HepG2 (cell line): ENCODE measurements at regions not wholly inside any gene's neighbourhood (a gene's known extent, or its start where the extent isn't known, plus 50 kb on each side); places are given as distances from the start of the nearest gene placed in this dataset.

Source experiments
- ATAC-seq: fragments of 200-7000 bp; cut with Tn5 transposase; 3 replicates; pipeline ENCODE4 v1.9.1; 2020; ENCODE audit warnings: mild to moderate bottlenecking, moderate library complexity
- BruUV-seq: library from RNA; stranded (reverse); fragments of 400-500 nt; replicated peaks from 2 replicates; lab custom pipeline; 2021; lab: Mats Ljungman, UMichigan
- CTCF ChIA-PET: fragments of 300-600 bp; formaldehyde crosslinking; extraction: SDS; loops from one replicate; lab custom pipeline; 2021; ENCODE audit warnings: low total read pairs, inconsistent platforms, low intra/inter-chr PET ratio; lab: Yijun Ruan, JAX
- POLR2A ChIA-PET: fragments of 350-600 bp; sonication (Branson Sonifier 250); formaldehyde crosslinking; loops from one replicate; lab custom pipeline; 2020; ENCODE audit warnings: antibody characterized with exemption, inconsistent platforms; lab: Yijun Ruan, JAX
- DNase-seq: peaks from one replicate; pipeline ENCODE4 v3.0.0-alpha.2; 2015; ENCODE audit warnings: low spot score
- FAIRE-seq: peaks from 3 replicates; lab custom pipeline; 2011; peaks lifted over from hg19 to GRCh38; lab: Jason Lieb, UNC
- H2AFZ ChIP-seq: one replicate; pipeline ENCODE4 v1.6.1; 2011; ENCODE audit warnings: low read length, inconsistent platforms
- H3K27ac ChIP-seq: fragments of 300-600 bp; 3 replicates; pipeline ENCODE4 v1.8.0; 2011; ENCODE audit warnings: mixed run types, mild to moderate bottlenecking, mixed read lengths, low read length, inconsistent platforms; ENCODE audit not compliant: insufficient read depth; ENCODE audit errors: extremely low read length
- H3K27me3 ChIP-seq, 2 experiments: fragments of 200-600 bp in 1 of 2; 2 replicates in 1 of 2; 3 replicates in 1 of 2; pipeline versions ENCODE4 v1.6.0 to v1.8.0; 2011; ENCODE audit warnings: low read length in 2 of 2, mild to moderate bottlenecking in 2 of 2, moderate library complexity in 2 of 2, inconsistent platforms in 1 of 2; ENCODE audit not compliant: insufficient read depth in 2 of 2, control insufficient read depth in 1 of 2
- H3K36me3 ChIP-seq, 2 experiments: fragments of 200-600 bp in 1 of 2; replicated peaks in 1 of 2; 2 replicates in 1 of 2; 3 replicates in 1 of 2; pipeline versions ENCODE4 v1.5.1 to v1.8.0; 2011; ENCODE audit warnings: low read length in 2 of 2, inconsistent platforms in 1 of 2; ENCODE audit not compliant: insufficient read depth in 2 of 2, control insufficient read depth in 1 of 2
- H3K4me1 ChIP-seq: 2 replicates; pipeline ENCODE4 v1.5.1; 2012; ENCODE audit warnings: low read length, inconsistent platforms; ENCODE audit not compliant: insufficient read depth
- H3K4me2 ChIP-seq: 2 replicates; pipeline ENCODE4 v1.6.0; 2011; ENCODE audit warnings: low read depth, low read length, inconsistent platforms
- H3K4me3 ChIP-seq, 3 experiments: fragments of 200-600 bp in 1 of 3; sonication (generic), shearing (Covaris generic) in 1 of 3; replicated peaks in 1 of 3; 2 replicates each; pipeline ENCODE4 v1.5.1; 2011 to 2016; ENCODE audit warnings: low read length in 3 of 3, inconsistent platforms in 2 of 3, low read depth in 2 of 3, mild to moderate bottlenecking in 2 of 3, control low read depth in 1 of 3, mixed read lengths in 1 of 3; ENCODE audit not compliant: insufficient read depth in 1 of 3
- H3K79me2 ChIP-seq: one replicate; pipeline ENCODE4 v1.6.1; 2011; ENCODE audit warnings: low read length, inconsistent platforms; ENCODE audit not compliant: insufficient read depth
- H3K9ac ChIP-seq: 2 replicates; pipeline ENCODE4 v1.6.0; 2011; ENCODE audit warnings: mild to moderate bottlenecking, low read depth, low read length, inconsistent platforms; ENCODE audit not compliant: insufficient read depth
- H3K9me3 ChIP-seq: 2 replicates; pipeline ENCODE4 v1.5.1; 2012; ENCODE audit warnings: mild to moderate bottlenecking, low read length
- H4K20me1 ChIP-seq: 2 replicates; pipeline ENCODE4 v1.6.0; 2011; ENCODE audit warnings: inconsistent platforms, mild to moderate bottlenecking, low read length, moderate library complexity; ENCODE audit not compliant: insufficient read depth
- BCL6 ChIP-seq: IDR thresholded peaks from 2 replicates; pipeline ENCODE4 v1.6.1; 2016; ENCODE audit warnings: missing genetic modification reagents, missing compliant biosample characterization
- CREB3 ChIP-seq: sonication (generic); formaldehyde crosslinking; IDR thresholded peaks from 2 replicates; pipeline ENCODE4 v1.5.0; 2020; ENCODE audit warnings: missing genetic modification reagents
- ELF3 ChIP-seq: IDR thresholded peaks from 2 replicates; pipeline ENCODE4 v1.6.1; 2016; ENCODE audit warnings: missing genetic modification reagents, missing compliant biosample characterization
- NAIF1 ChIP-seq: sonication (generic); formaldehyde crosslinking; IDR thresholded peaks from 2 replicates; pipeline ENCODE4 v1.5.0; 2020; ENCODE audit warnings: mild to moderate bottlenecking, missing genetic modification reagents, borderline replicate concordance
- NR2F2 ChIP-seq: IDR thresholded peaks from 2 replicates; pipeline ENCODE4 v1.6.1; 2012; ENCODE audit warnings: low read depth, inconsistent platforms, borderline replicate concordance
- PRPF4 ChIP-seq: fragments of 200-400 bp; formaldehyde crosslinking; IDR thresholded peaks from 2 replicates; pipeline ENCODE4 v1.6.1; 2016; ENCODE audit warnings: low read length, low read depth; ENCODE audit not compliant: poor library complexity, severe bottlenecking
- RARG ChIP-seq: sonication (generic); formaldehyde crosslinking; IDR thresholded peaks from 2 replicates; pipeline ENCODE4 v1.4.0; 2020; ENCODE audit warnings: low read depth, mild to moderate bottlenecking, missing genetic modification reagents
- REPIN1 ChIP-seq: sonication (generic); formaldehyde crosslinking; IDR thresholded peaks from 2 replicates; pipeline ENCODE4 v1.8.0; 2022; ENCODE audit warnings: missing genetic modification reagents, low read depth, mild to moderate bottlenecking, borderline replicate concordance
- SP140L ChIP-seq: sonication (generic); formaldehyde crosslinking; IDR thresholded peaks from 2 replicates; pipeline ENCODE4 v1.4.0; 2020; ENCODE audit warnings: missing genetic modification reagents, borderline replicate concordance
- TRIM22 ChIP-seq: fragments of 450-650 bp; IDR thresholded peaks from 2 replicates; pipeline ENCODE4 v1.6.1; 2017
- ZBTB38 ChIP-seq: sonication (generic); formaldehyde crosslinking; IDR thresholded peaks from 2 replicates; pipeline ENCODE4 v1.5.1; 2020; ENCODE audit warnings: mild to moderate bottlenecking, missing genetic modification reagents
- ZNF281 ChIP-seq: sonication (generic); formaldehyde crosslinking; IDR thresholded peaks from 2 replicates; pipeline ENCODE4 v1.4.0; 2020; ENCODE audit warnings: missing genetic modification reagents, borderline replicate concordance
- ZNF552 ChIP-seq: sonication (generic); formaldehyde crosslinking; IDR thresholded peaks from 2 replicates; pipeline ENCODE4 v1.9.0; 2022; ENCODE audit warnings: missing genetic modification reagents, mild to moderate bottlenecking, borderline replicate concordance
- ZNF609 ChIP-seq: sonication (generic); formaldehyde crosslinking; IDR thresholded peaks from 2 replicates; pipeline ENCODE4 v1.4.0; 2020; ENCODE audit warnings: mild to moderate bottlenecking, missing genetic modification reagents, borderline replicate concordance
- ZNF746 ChIP-seq: sonication (generic); formaldehyde crosslinking; IDR thresholded peaks from 2 replicates; pipeline ENCODE4 v1.8.0; 2022; ENCODE audit warnings: mild to moderate bottlenecking, missing genetic modification reagents
- WGBS: methylation state at CpG from one replicate; pipeline ENCODE4 v1.1.6; 2017; ENCODE audit warnings: low lambda C conversion rate; 5-methylcytosine and 5-hydroxymethylcytosine counted together
- in situ Hi-C: cut with HindIII; loops from 2 replicates; pipeline ENCODE4 v1.10.0; 2017; ENCODE audit warnings: low pct_unique_long_range_greater_than_20kb; ENCODE audit not compliant: extremely low pct_ligation_motif_present
- intact Hi-C: fragments of 100-400 bp; cut with micrococcal nuclease; formaldehyde crosslinking; loops from one replicate; pipeline ENCODE4 v1.10.0; 2022; ENCODE audit not compliant: unreplicated experiment

GRCh38 chr10:52378124-52378523 lies 64.0 kb downstream of the DKK1 start:
- Histone ChIP-seq H3K4me2 (peak overlapping the region; percentile 52), H3K4me3 (0 out of 6 replicates have a peak overlapping the region, but pooled peaks of 1 of the 3 experiments have one; percentile 2), H2AFZ (no peak overlapping the region), H3K27me3 (no peaks in the 10 kb centered on the region), H4K20me1 (no peaks in the 10 kb centered on the region), H3K9me3 (no peaks in the 10 kb centered on the region), H3K27ac (peak overlapping the region; percentile 60), H3K36me3 (no peaks in the 10 kb centered on the region), H3K4me1 (peaks cover 61% of the 10 kb centered on the region), H3K79me2 (no peaks in the 10 kb centered on the region), H3K9ac (no peak overlapping the region)
- WGBS = 5% methylated on average over 3 of the region's 3 CpGs
- in situ Hi-C loops (no loop called here), intact Hi-C loops (loop anchor here (1.0 to 5.0 kb wide), 3 partner anchors 64 to 109 kb away; partner anchors contain the start of gene DKK1)
- ChIA-PET CTCF (no interaction called here), POLR2A (no interaction called here)
- ATAC-seq (peak; percentile 86), DNase-seq (peak; percentile 88), FAIRE-seq (peak; percentile 54)
- BruUV-seq = no TSS peak
- no peak for TF ChIP-seq TRIM22
- TF ChIP-seq ZNF281 (CRISPR knock-in tag) = 0 out of 2 replicates have a peak, but pooled peaks have one; percentile 7
- TF ChIP-seq ZNF746 (CRISPR knock-in tag) = no peak
- no peak for TF ChIP-seq RARG (CRISPR knock-in tag)
- peak; percentile 65 for TF ChIP-seq BCL6 (CRISPR knock-in tag)
- no peak for TF ChIP-seq REPIN1 (CRISPR knock-in tag)
- no peak for TF ChIP-seq ZNF552 (CRISPR knock-in tag)
- no peak for TF ChIP-seq CREB3 (CRISPR knock-in tag)
- peak; percentile 31; the same call in 1 of the 2 replicates for TF ChIP-seq ELF3 (CRISPR knock-in tag)
- no peak for TF ChIP-seq SP140L (CRISPR knock-in tag)
- peak; percentile 73; the same call in 1 of the 2 replicates for TF ChIP-seq NR2F2
- TF ChIP-seq ZBTB38 (CRISPR knock-in tag) = no peak
- TF ChIP-seq NAIF1 (CRISPR knock-in tag) = no peak
- TF ChIP-seq ZNF609 (CRISPR knock-in tag) = peak; percentile 72
- no peak for TF ChIP-seq PRPF4
